Naive thymus-derived CD8-positive, alpha-beta T cell (primary cell): ENCODE measurements at regions not wholly inside any gene's neighbourhood (a gene's known extent, or its start where the extent isn't known, plus 50 kb on each side); places are given as distances from the start of the nearest gene placed in this dataset.

Source experiments
- ATAC-seq, 2 donors: fragments of 150-1000 bp; cut with Tn5 transposase in 1 of 2; sonication (Bioruptor Pico), chemical (Tn5 transposase) in 1 of 2; 1 replicate in 1 of 2; 2 replicates in 1 of 2; pipeline ENCODE4 v1.10.0; 2021; ENCODE audit warnings: mild to moderate bottlenecking in 2 of 2, moderate library complexity in 2 of 2
- POLR2A ChIA-PET: fragments of 350-600 bp; sonication (Branson Sonifier 250); formaldehyde crosslinking; loops from one replicate; lab custom pipeline; 2021; ENCODE audit warnings: antibody characterized with exemption; lab: Charles Lee
- DNase-seq, 10 donors: peaks; one replicate each; pipeline versions ENCODE4 v3.0.0 to v3.0.0-alpha.2; 2020 to 2022
- H3K27ac Mint-ChIP-seq, 10 donors: one replicate each; pipeline ENCODE4 v1.8.0; 2020 to 2022; ENCODE audit warnings: mild to moderate bottlenecking in 10 of 10, mixed read lengths in 10 of 10, moderate library complexity in 4 of 10, inconsistent platforms in 1 of 10
- H3K27me3 Mint-ChIP-seq, 5 donors: one replicate each; pipeline ENCODE4 v1.8.0; 2021 to 2022; ENCODE audit warnings: mixed read lengths in 5 of 5
- H3K36me3 Mint-ChIP-seq, 3 donors: one replicate each; pipeline ENCODE4 v1.8.0; 2020 to 2022; ENCODE audit warnings: mixed read lengths in 3 of 3, mild to moderate bottlenecking in 2 of 3, inconsistent platforms in 1 of 3
- H3K4me1 Mint-ChIP-seq, 4 donors: one replicate each; pipeline ENCODE4 v1.8.0; 2021 to 2022; ENCODE audit warnings: mixed read lengths in 4 of 4
- H3K4me3 Mint-ChIP-seq, 10 donors: one replicate each; pipeline ENCODE4 v1.8.0; 2020 to 2022; ENCODE audit warnings: mild to moderate bottlenecking in 10 of 10, mixed read lengths in 10 of 10, moderate library complexity in 6 of 10, inconsistent platforms in 1 of 10
- H3K9me3 Mint-ChIP-seq, 9 donors: one replicate each; pipeline ENCODE4 v1.8.0; 2020 to 2022; ENCODE audit warnings: mixed read lengths in 9 of 9, mild to moderate bottlenecking in 3 of 9, inconsistent platforms in 1 of 9, moderate library complexity in 1 of 9

- Mint-ChIP-seq H3K4me1 (peaks cover 0 to 3% (median 0%) of the 10 kb centered on the region in 4 donors), H3K36me3 (no peaks in the 10 kb centered on the region), H3K4me3 (no peak overlapping the region), H3K9me3 (peaks cover 0 to 12% (median 3%) of the 10 kb centered on the region in 9 donors), H3K27ac (no peak overlapping the region), H3K27me3 (no peaks in the 10 kb centered on the region)
- no peak for DNase-seq
- ATAC-seq = no peak
- POLR2A ChIA-PET = no interaction called here
These were observed 92.7 kb upstream of the LRRC7 start for GRCh38 chr1:69475021-69475420.

GRCh38 chr1:69479734-69480133, 88.0 kb upstream of the LRRC7 start:
- H3K4me1 Mint-ChIP-seq = peaks cover 0 to 3% (median 0%) of the 10 kb centered on the region in 4 donors
- DNase-seq (no peak), ATAC-seq (no peak)
- H3K36me3 Mint-ChIP-seq = no peaks in the 10 kb centered on the region
- H3K9me3 Mint-ChIP-seq = peaks cover 0 to 9% (median 2%) of the 10 kb centered on the region in 9 donors
- POLR2A ChIA-PET = no interaction called here
- peak overlapping the region in 1 of 10 donors; percentile 86 for H3K27ac Mint-ChIP-seq
- no peak overlapping the region for H3K4me3 Mint-ChIP-seq
- H3K27me3 Mint-ChIP-seq = no peaks in the 10 kb centered on the region

DNA sequence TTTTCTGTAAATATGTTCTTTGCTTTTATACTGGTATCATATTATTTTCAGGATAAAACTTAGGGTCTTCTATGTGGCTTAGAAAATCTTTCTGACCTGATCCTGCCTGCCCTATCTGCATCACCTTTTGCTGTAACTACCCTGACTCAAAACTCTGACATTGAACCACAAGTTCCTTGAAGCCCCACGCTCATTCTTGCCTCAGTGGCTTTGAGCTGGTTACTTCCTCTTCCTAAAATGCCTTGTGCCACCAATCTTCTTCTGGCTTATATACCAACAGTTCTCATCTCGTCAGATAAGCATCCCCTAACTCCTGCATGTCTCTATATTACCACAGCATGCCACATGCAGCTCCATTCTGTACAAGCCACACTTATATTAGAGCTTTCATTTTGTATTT, 84.5 kb upstream of the LRRC7 start:
- Mint-ChIP-seq H3K4me3 (no peak overlapping the region), H3K27me3 (no peaks in the 10 kb centered on the region), H3K9me3 (peaks cover 0 to 14% (median 4%) of the 10 kb centered on the region in 9 donors), H3K4me1 (no peaks in the 10 kb centered on the region), H3K27ac (no peak overlapping the region), H3K36me3 (no peaks in the 10 kb centered on the region)
- POLR2A ChIA-PET = no interaction called here
- DNase-seq (no peak), ATAC-seq (no peak)

DNA sequence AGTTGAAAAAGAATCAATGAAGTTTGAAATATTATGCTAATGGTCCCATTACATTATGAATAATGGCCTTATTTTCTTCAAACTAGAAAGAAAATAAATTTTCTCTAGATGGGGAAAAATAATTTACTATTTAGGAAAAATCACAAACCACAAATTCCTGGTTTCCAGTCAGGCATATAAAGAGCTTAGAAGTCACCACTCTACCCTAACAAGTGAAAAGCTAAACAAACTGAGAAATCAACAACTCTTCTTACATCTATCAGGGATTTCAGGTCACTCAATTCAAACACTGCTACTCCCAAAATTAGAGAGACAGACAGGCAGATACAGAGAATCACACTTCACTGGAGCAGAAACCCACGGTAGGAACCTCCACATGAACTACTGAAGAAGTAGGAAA, 82.1 kb upstream of the LRRC7 start:
- peaks cover 4 to 32% (median 9%) of the 10 kb centered on the region in 9 donors for H3K9me3 Mint-ChIP-seq
- ATAC-seq = no peak
- H3K36me3 Mint-ChIP-seq = peaks cover 0 to 3% (median 0%) of the 10 kb centered on the region in 3 donors
- H3K27ac Mint-ChIP-seq = no peak overlapping the region
- H3K27me3 Mint-ChIP-seq = no peaks in the 10 kb centered on the region
- H3K4me3 Mint-ChIP-seq = no peak overlapping the region
- no peak for DNase-seq
- POLR2A ChIA-PET = no interaction called here
- H3K4me1 Mint-ChIP-seq = no peaks in the 10 kb centered on the region

DNA sequence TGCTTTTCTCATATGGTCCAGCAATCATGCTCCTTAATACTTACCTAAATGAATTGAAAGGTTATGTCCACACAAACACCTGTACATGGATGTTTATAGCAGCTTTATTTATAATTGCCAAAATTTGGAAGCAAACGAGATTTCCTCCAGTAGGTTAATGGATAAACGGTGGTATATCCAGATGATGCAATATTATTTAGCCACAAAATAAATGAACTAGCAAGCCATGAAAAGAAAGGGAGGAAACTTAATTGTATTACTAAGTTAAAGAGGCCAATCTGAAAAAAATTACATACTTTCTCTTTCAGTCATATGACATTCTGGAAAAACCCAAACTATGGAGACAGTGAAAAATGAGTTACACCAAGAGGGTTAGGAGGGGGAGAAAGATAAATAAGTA, 76.3 kb upstream of the LRRC7 start:
- Mint-ChIP-seq H3K9me3 (peaks cover under 1 to 31% (median 11%) of the 10 kb centered on the region in 9 donors), H3K4me3 (no peak overlapping the region), H3K4me1 (no peaks in the 10 kb centered on the region), H3K36me3 (peaks cover 0 to 3% (median 0%) of the 10 kb centered on the region in 3 donors), H3K27me3 (no peaks in the 10 kb centered on the region), H3K27ac (no peak overlapping the region)
- ATAC-seq = no peak
- DNase-seq = no peak
- POLR2A ChIA-PET = no interaction called here

DNA sequence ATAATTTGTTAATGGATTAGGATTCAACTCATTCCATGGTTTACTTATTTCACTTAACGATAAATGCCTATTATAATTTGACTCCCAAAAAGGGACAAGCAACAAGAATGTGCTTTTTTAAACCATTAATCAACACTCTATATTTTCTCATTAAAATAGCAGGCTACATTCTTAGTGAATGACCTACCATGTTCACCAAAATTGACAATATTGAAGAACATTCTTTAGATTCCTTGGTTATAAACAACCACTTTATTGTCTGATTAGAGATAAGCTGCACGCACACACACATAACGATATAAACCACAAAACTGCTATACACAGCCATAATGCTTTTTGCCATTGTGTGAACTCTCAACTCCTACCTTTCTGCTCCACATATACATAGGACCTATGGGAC, 75.4 kb upstream of the LRRC7 start:
- POLR2A ChIA-PET = no interaction called here
- H3K4me1 Mint-ChIP-seq = no peaks in the 10 kb centered on the region
- no peak overlapping the region for H3K4me3 Mint-ChIP-seq
- H3K27me3 Mint-ChIP-seq = no peaks in the 10 kb centered on the region
- H3K36me3 Mint-ChIP-seq = peaks cover 0 to 3% (median 0%) of the 10 kb centered on the region in 3 donors
- no peak for ATAC-seq
- H3K9me3 Mint-ChIP-seq = peaks cover 0 to 31% (median 11%) of the 10 kb centered on the region in 9 donors
- DNase-seq = no peak
- no peak overlapping the region for H3K27ac Mint-ChIP-seq

- peaks cover 0 to 3% (median 0%) of the 10 kb centered on the region in 3 donors for H3K36me3 Mint-ChIP-seq
- H3K27ac Mint-ChIP-seq = no peak overlapping the region
- peaks cover 0 to 29% (median 6%) of the 10 kb centered on the region in 9 donors for H3K9me3 Mint-ChIP-seq
- DNase-seq (no peak), ATAC-seq (no peak)
- POLR2A ChIA-PET = no interaction called here
- H3K4me3 Mint-ChIP-seq = no peak overlapping the region
- no peaks in the 10 kb centered on the region for H3K27me3 Mint-ChIP-seq
- no peaks in the 10 kb centered on the region for H3K4me1 Mint-ChIP-seq
These were observed 73.5 kb upstream of the LRRC7 start for GRCh38 chr1:69494221-69494620.

DNA sequence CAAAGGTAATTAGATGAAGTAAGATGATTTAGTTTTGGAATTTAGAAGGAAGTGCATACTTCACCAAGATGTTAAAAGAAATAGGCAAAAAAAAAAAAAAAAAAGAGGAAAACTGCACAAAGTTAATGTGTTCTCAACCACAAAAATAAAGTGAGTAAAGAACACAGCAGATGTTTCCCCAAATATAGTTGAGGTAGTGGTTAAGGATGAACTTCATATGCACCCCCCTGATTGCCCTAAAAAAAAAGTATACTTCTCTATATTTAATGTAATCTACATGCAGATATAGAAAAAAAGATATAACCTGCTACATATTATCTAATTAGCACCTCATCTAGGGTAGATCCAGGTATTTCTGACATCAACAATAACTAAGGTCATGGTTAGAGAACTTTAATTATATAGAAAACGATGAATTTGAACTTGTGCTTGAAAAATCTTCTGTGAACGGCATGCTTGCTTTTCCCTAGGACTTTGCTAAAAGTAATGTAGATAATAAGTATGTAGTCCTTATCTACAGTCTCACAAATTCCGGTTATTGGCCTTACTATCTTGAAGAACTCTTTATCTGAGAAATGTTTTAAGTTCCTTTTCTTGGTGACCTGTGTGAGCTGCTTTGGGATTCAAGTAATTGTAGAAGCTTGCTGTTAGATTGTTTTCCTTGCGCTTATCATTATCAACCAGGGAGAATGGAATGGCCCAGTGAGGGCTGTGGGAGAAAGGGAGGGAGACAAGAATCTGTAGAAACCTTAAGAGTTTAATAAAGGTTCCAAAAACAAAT, 70.1 kb upstream of the LRRC7 start:
- H3K4me1 Mint-ChIP-seq = no peaks in the 10 kb centered on the region
- POLR2A ChIA-PET = no interaction called here
- no peak overlapping the region for H3K4me3 Mint-ChIP-seq
- DNase-seq (no peak), ATAC-seq (no peak)
- no peaks in the 10 kb centered on the region for H3K27me3 Mint-ChIP-seq
- no peak overlapping the region for H3K27ac Mint-ChIP-seq
- no peaks in the 10 kb centered on the region for H3K36me3 Mint-ChIP-seq
- H3K9me3 Mint-ChIP-seq = peaks cover 0 to 15% (median 0%) of the 10 kb centered on the region in 9 donors

- ATAC-seq = no peak
- H3K9me3 Mint-ChIP-seq = peaks cover 0 to 15% (median 0%) of the 10 kb centered on the region in 9 donors
- no peaks in the 10 kb centered on the region for H3K36me3 Mint-ChIP-seq
- no peak overlapping the region for H3K4me3 Mint-ChIP-seq
- no peak for DNase-seq
- POLR2A ChIA-PET = no interaction called here
- H3K4me1 Mint-ChIP-seq = no peaks in the 10 kb centered on the region
- no peaks in the 10 kb centered on the region for H3K27me3 Mint-ChIP-seq
- no peak overlapping the region for H3K27ac Mint-ChIP-seq
These were observed 69.0 kb upstream of the LRRC7 start for GRCh38 chr1:69498711-69499110.

DNA sequence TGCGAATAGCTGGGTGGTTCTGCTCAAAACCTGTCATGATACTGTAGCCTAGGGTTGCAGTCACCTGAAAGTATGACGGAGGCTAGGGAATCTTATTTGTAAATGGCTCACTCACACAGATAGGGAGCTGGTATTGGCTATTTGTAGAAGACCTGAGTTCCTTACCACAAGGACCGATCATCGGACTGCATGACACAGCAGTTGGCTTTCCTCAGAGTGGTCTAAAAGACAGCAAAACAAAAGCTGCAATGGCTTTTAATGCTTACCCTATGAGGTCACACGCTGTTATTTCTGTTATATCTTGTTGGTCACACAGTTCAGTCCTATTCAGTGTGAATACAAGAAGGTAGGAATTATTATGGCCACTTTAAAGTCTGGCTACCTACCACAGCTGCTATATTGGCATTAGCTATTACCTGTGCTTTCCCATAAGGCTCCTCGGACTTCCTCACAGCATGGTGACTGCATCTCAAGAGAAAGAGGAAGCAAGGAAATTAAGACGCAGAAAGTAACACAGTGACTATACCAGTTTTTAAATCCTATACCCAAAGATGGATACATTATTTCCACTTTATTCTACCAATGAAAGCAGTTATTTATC, 68.4 kb upstream of the LRRC7 start:
- H3K4me1 Mint-ChIP-seq = no peaks in the 10 kb centered on the region
- no peak overlapping the region for H3K4me3 Mint-ChIP-seq
- H3K27me3 Mint-ChIP-seq = no peaks in the 10 kb centered on the region
- no peaks in the 10 kb centered on the region for H3K36me3 Mint-ChIP-seq
- no peak overlapping the region for H3K27ac Mint-ChIP-seq
- no peak for DNase-seq
- POLR2A ChIA-PET = no interaction called here
- H3K9me3 Mint-ChIP-seq = peaks cover 0 to 15% (median 0%) of the 10 kb centered on the region in 9 donors
- no peak for ATAC-seq

GRCh38 chr1:69502991-69503390, 64.7 kb upstream of the LRRC7 start:
- Mint-ChIP-seq H3K9me3 (peaks cover 0 to 2% (median 0%) of the 10 kb centered on the region in 9 donors), H3K4me3 (no peak overlapping the region), H3K36me3 (no peaks in the 10 kb centered on the region), H3K27me3 (no peaks in the 10 kb centered on the region), H3K4me1 (no peaks in the 10 kb centered on the region), H3K27ac (no peak overlapping the region)
- ATAC-seq (no peak), DNase-seq (no peak)
- POLR2A ChIA-PET = no interaction called here

DNA sequence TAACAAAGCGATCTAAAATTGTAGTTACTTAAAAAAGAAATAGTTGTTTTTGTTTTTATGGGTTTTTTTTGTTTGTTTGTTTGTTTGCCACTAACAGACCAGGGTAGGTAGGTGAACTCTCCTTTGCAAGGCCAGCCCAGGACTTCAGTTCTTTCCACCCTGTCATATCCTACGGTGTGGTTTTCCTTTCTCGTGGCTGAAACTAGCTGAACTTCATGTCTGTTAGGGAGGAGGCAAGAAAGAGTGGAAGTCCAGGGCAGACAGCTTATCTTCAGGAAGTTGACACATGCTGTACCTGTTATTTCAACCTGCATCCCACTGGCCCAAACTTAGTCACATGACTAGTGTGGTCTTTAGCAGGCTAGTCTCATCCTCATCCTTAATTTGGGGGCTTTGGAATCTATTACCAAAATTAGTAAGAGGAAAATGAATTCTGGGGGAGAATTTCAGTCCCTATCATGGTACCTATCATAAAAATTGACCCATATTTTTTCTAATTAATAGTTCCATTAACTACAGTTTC, 62.9 kb upstream of the LRRC7 start:
- Mint-ChIP-seq H3K4me1 (no peaks in the 10 kb centered on the region), H3K27me3 (no peaks in the 10 kb centered on the region), H3K9me3 (peaks cover 0 to 2% (median 0%) of the 10 kb centered on the region in 9 donors), H3K4me3 (no peak overlapping the region), H3K27ac (no peak overlapping the region), H3K36me3 (no peaks in the 10 kb centered on the region)
- DNase-seq (no peak), ATAC-seq (no peak)
- POLR2A ChIA-PET = no interaction called here

DNA sequence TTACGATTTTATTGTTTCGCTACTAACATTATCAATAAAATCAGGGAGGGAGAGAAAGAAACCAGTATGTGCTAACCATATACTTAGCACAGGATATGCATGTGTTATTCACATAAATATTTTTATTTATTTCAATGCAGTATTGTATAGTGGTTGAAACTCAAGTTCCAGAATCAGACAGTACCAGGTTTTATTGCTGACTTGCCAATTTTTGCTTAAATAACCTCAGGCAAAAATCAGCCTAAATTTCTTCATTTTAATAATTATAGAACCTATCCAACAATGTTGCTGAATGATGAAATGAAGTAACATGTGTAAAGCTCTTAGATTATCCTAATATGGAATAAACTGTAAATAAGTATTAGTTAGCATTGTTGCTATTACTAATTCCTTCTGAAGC, 61.4 kb upstream of the LRRC7 start:
- POLR2A ChIA-PET = no interaction called here
- Mint-ChIP-seq H3K36me3 (no peaks in the 10 kb centered on the region), H3K9me3 (peaks cover 0 to 2% (median 0%) of the 10 kb centered on the region in 9 donors), H3K4me1 (no peaks in the 10 kb centered on the region), H3K27ac (no peak overlapping the region), H3K4me3 (no peak overlapping the region), H3K27me3 (no peaks in the 10 kb centered on the region)
- ATAC-seq = no peak
- DNase-seq = no peak
